NT2/D1 (cell line): ENCODE measurements at regions not wholly inside any gene's neighbourhood (a gene's known extent, or its start where the extent isn't known, plus 50 kb on each side); places are given as distances from the start of the nearest gene placed in this dataset.

Experiments used
- SUZ12 ChIP-seq: IDR thresholded peaks from 2 replicates; pipeline ENCODE4 v1.6.1; 2011; ENCODE audit not compliant: insufficient read length, insufficient read depth; ENCODE audit errors: extremely low read depth
- YY1 ChIP-seq: IDR thresholded peaks from 2 replicates; pipeline ENCODE4 v1.6.1; 2011; ENCODE audit not compliant: insufficient read length, insufficient read depth

DNA sequence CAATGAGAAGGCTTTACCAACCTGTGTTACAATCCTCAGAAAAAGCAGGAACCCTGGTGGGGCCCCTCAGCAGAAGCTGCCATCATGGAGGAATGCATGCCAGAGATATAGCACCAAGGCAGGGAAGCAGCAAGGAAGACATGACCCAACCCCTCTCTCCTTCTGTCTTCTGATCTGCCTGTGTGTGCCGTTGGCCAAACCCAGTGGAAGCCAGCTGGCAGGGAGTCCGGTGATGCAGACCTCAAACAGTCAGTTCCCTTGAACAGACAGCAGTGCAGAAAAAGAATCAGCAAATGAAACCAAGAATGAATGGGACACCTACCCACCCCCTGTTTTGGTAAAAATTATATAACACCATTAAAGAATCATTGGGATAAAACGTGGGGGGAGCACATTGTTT, 234.2 kb downstream of the ZNF608 start:
- TF ChIP-seq SUZ12 (no peak), YY1 (no peak)
